GM18507 (cell line): ENCODE measurements at regions not wholly inside any gene's neighbourhood (a gene's known extent, or its start where the extent isn't known, plus 50 kb on each side); places are given as distances from the start of the nearest gene placed in this dataset.

Experiments used
- DNase-seq: peaks from one replicate; pipeline ENCODE4 v3.0.0; 2011; ENCODE audit warnings: low read depth; ENCODE audit not compliant: insufficient read length; ENCODE audit errors: extremely low spot score
- FAIRE-seq: peaks from 2 replicates; lab custom pipeline; 2011; peaks lifted over from hg19 to GRCh38; lab: Jason Lieb, UNC

DNA sequence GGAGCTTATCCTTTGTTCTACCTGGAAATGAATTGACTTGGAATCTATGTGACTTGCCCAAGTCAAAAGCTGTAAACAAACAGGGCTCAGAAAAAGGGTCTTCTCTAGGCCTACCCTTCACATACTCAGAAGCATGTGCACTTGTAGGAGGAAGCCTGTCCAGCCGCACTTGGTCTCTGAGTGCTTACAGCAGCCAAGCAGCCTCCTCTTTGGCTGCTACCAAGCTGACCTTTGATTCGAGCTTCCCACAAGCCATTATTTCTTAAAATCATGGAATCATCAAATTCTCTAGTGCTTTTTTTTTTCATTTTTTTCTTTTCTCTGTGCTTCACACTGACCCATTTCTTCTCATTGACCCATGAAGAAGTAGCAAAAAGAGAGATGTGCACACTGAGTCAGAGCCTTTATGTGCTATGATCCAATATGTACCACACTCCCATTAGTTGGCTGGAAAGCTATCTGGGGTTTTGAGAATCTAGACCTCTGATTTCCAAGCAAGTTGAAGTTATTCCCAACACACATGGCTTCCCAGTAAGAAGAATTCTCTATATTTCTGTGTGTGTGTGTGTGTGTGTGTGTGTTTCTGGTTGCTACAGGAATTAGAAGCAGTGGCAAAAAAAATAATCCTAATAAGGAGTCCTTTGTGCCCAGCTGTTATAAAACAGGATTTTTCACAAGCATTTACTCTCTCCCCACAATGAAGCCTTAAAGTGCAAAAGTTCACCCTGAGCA lies 550.3 kb upstream of the TNP1 start:
- FAIRE-seq = no peak
- DNase-seq = no peak

DNA sequence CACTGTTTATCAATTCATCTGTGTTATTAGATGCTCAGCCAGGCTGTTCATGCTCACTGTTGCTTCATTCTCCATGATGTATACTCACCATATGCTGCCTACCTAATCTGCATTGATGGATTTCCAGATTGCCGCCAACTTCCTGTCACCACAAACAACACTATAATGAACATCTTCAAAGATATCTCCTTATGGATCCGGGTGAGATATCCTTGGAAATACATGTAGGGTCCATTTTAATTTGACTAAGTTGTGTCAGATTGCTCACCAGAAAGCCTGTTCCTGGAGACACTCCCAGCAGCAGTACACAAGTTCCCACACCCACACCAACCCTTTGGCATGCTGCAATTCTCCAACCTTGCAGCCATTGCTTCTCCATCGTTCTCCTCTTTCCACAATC lies 547.5 kb upstream of the TNP1 start:
- DNase-seq (no peak), FAIRE-seq (no peak)

GRCh38 chr2:217404236-217404760 lies 544.4 kb upstream of the TNP1 start:
- no peak for DNase-seq
- no peak for FAIRE-seq

GRCh38 chr2:217402761-217403383 lies 543.0 kb upstream of the TNP1 start:
- DNase-seq (no peak), FAIRE-seq (no peak)

GRCh38 chr2:217402144-217402543 lies 542.3 kb upstream of the TNP1 start:
- DNase-seq (no peak), FAIRE-seq (no peak)

- FAIRE-seq (no peak), DNase-seq (no peak)
Observed at GRCh38 chr2:217399291-217399690, 539.4 kb upstream of the TNP1 start.

- DNase-seq = no peak
- no peak for FAIRE-seq
Observed at GRCh38 chr2:217398860-217399259, 539.0 kb upstream of the TNP1 start.

GRCh38 chr2:217398101-217398500 lies 538.2 kb upstream of the TNP1 start:
- FAIRE-seq (no peak), DNase-seq (no peak)

GRCh38 chr2:217396586-217396985 lies 536.7 kb upstream of the TNP1 start:
- DNase-seq (no peak), FAIRE-seq (no peak)

DNA sequence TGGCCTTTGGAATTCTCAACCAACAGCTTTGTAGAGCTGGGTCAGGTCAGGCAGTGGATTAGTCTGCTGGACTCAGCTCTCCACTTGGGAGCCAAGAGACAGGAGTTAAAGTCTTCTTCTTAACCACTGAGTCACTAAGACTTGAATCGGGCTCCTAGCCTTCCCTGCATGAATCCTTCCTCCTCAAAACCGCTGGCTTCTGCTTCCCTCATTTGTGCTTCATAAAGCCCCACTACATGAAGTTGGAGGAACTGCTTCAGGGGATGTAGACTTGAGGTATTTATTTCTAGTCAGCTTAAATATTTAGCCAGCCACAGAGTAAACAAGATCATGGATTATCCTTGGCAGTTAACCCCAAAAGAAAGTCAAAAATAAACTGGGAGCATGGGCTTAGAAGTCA lies 536.3 kb upstream of the TNP1 start:
- no peak for DNase-seq
- no peak for FAIRE-seq

DNA sequence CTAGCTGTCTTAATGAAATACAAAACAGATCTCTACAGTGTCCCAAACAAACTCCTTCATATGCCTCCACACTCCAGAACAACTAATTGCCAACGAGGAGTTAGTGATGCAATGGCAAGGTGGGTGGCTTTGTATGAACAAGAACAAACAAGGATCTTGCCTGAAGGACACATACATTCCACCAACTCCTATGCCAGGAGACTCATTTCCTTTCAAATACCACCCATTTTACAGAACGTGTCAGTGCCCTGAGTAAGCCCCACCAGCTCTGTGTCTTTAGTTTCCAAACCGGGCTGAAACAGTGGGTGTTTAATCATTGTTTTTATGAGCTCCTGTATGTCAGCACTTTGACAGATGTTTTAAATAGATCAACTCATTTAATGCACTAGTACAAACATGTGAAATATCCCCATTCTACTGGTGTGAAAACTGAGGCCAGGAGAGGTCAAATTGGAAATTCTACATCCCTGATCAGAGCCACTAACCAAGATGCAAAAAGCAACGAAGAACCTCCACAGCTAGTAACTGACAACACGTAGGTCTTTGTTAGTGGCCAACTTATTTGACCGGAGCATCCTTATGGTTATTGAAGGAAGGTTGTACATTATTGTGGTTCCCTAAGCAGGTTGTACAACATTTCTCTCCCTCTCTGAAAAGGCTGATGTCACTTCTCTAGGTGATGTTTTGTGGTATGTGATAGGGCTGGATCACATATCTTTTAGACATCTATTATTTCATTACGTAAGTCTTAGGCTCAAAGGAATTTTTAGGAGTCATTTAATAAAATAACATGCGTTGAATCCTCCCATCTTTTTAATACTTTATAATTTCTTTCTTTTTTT lies 534.9 kb upstream of the TNP1 start:
- DNase-seq = no peak
- FAIRE-seq = no peak

DNA sequence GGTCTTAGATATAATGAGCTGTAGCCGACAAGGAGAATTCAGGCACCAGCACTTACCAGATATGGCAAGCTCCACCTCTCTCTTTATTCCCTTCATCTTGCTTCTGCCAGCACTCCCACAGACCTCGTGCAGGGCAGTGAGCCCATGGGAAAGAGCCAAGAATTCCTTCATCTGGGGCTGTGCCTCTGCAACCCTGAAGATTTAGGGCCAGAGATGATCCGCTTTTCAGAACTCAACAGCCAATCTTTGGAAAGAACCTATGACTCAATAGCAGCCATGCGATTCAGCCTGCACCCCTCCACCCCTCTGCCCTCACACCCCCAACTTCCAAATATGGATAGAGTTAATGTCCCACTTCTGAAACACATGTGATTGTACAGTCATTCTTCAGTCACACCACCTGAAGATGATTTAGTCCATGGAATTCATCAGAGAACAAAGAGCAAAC lies 533.7 kb upstream of the TNP1 start:
- DNase-seq (no peak), FAIRE-seq (no peak)

DNA sequence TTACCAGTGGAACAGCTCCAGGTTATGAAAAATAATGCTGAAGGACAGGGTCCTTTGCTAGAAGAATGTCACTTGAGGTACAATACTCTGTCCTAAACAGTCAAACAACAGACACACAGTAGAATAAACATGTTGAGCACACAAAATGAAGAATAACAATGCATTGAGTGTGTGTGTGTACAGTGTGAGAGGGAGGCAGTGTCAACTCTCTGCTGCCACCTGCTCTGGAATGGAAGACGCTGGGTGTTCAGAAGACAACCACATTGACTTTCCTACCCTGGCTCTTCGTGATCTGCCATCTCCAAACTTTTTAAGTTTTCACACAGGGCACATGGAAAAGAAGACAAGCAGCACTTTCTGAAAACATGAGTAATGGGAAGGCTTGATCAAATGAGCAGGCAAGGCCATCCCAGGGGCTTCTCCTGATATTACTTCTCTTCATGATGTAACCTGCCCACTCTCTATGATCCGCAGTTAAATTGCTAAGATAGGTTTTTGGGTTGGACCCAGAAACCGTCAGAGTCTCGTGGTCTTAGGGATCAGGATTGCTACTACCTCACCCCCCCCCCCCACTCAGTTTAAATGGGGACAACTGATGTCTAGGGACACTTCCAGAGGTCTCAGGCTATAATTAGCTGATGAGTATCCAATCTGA lies 533.2 kb upstream of the TNP1 start:
- FAIRE-seq (no peak), DNase-seq (no peak)

GRCh38 chr2:217387776-217388387 lies 528.0 kb upstream of the TNP1 start:
- DNase-seq (no peak), FAIRE-seq (no peak)

GRCh38 chr2:217386041-217386440 lies 526.2 kb upstream of the TNP1 start:
- DNase-seq (no peak), FAIRE-seq (no peak)

GRCh38 chr2:217383620-217384019 lies 523.8 kb upstream of the TNP1 start:
- DNase-seq (no peak), FAIRE-seq (no peak)

DNA sequence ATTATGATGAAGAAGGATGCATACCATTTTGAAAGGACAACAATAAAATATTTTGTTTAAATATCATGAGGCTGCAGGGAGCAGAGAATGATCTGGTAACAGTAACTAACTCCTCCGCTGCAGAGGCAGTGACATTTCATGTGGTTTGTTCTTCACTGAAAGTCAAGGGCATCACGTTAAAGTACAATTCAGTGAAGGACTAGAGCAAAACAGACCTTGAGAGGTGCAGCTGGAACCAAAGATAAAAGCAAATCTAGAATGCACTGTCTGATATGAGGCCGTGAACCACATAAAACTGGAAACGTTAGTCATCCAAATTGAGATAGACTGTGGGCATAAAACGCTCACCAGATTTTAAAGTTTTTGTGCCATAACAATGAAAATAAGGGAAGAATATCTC lies 522.9 kb upstream of the TNP1 start:
- FAIRE-seq (no peak), DNase-seq (no peak)

DNA sequence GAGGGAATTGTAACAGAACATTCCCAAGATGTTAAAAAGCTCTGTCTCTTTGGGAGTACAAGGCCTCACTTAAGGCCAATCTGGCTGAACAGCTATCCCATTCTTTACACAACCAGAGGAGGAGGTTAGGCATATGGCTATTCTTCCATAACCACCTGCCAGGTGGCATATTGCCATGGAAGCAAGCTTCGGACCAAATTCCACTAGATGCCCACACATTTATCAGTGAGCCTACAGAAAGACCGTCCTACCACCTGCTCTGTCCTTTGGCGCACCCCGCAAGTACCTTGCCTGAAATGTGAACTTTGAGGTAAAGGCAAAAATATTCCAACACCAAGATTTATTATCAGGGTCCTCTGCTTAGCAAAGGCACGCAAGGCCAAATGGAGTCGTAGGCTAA lies 519.9 kb upstream of the TNP1 start:
- FAIRE-seq (no peak), DNase-seq (no peak)

DNA sequence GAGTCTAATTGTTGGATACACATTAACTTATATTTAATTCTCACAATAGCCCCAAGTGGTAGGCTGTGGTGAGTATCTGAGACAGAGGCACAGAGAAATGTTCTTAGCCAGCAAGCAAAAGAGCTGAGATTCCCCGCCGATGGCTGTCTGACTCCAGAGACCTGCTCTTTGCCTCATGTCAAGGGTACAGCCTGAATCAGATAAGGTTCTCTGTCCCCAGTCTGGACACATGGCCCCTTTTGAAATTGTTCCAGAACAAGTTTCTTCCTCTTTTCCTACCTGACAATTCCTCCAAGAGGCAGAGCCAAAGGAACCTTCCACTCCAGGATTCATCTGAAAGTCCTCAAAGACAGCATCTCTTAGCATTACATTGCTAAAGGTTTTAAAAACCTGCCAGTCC lies 512.9 kb upstream of the TNP1 start:
- DNase-seq (no peak), FAIRE-seq (no peak)
